ENCODE measurements at regions not wholly inside any gene's neighbourhood (a gene's known extent, or its start where the extent isn't known, plus 50 kb on each side); places are given as distances from the start of the nearest gene placed in this dataset.

DNA sequence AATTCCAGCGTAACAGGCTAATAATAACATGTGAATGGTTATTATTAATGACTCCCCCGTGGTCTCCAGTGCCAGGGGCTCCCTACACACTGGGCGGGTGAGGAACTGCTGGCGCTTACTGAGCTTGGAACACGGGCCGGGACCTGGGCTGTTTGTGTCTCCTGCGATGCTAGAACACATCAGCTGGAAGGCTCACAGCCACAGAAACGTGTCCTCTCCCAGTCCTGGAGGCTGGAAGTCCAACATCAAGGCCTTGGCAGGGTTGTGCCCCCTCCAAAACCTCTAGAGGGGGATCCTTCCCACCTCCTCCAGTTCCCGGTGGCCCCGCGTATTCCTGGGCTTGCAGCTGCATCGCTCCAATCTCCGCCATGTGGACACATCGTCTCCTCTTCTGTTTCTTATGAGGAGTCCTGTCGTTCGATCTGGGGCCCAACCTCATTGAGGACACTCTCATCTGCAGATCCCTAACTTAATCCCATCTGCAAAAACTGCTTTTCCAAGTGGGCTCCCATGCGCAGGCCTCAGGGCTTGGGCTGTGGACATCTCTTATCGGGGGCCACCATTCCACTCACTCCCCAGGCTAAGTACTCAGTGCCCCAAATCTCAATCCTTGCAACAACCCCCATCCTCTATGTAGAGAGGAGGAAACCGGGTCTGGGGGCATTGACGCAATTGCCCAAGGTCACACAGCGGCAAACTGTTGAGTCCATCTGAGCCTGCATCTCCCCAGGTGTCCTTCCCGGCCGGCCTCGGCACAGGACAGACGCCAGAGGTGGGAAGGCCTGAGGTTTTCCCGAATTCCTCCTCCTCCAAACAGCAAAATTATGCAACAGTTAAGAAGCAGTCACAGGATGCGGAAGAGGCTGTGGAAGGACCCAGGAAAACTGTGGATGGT is 193.9 kb downstream of the IRF8 start:
- Histone ChIP-seq H3K9ac (no peak overlapping the region), H3K9me3 (replicated peaks in 1 of 11) (no peaks in the 10 kb centered on the region), H3K27me3 (no peaks in the 10 kb centered on the region), H3K27ac (no peak overlapping the region), H3K4me1 (peaks cover 10 to 21% (median 18%) of the 10 kb centered on the region in 10 experiments), H3K4me2 (no peak overlapping the region), H3K4me3 (no peak overlapping the region), H3K36me3 (no peaks in the 10 kb centered on the region), H4K20me1 (no peaks in the 10 kb centered on the region)
- no peak for TF ChIP-seq Cebpa-rat (IDR thresholded peaks at IDR 0.05)

DNA sequence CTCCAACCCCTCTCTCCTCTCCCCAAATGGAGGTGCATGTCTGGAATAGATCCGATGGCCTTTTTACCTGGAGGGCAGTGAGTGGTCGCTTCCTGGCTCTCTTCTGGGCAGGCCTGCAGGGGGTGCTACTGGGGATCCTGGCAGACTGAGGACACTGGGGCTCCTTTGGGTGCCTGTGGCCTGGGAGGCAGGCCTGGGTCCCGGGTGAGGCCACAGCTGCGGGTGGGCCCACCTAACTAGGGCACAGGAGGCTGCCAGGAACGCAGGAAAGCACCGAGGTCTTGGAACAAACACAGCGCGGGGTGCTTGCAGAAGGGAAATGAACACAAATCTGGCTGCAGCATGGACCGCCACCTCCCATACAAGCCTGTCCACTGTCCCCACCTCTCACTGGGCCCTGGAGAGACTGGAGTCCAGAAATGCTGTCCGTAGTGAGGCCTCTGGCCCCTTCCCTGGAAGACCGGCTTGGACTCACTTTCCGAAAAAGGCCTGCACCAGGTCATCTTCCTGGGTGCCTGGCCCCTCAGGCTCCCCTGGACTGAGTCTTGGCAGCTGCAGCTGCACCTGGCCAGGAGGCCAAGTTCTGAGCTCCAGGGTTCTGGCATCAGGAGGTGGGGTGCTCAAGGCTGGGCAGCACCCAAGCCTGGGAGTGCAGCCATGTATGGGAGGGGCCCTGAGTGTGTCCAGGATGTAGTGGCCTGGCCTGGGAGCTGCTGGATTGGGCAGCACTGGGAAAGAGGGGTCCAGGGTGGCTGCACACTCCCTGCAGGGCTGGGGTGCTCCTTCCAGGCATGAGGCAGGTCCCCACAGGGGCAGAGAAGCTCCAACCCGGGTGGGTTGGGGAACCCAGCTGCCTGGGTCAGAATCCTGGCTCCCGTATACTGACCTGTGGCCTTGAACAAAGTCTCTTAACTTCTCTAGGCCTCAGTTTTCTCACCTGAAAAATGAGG is 195.1 kb downstream of the IRF8 start:
- peaks cover 10 to 17% (median 15%) of the 10 kb centered on the region in 10 experiments for H3K4me1 ChIP-seq
- H3K27me3 ChIP-seq = no peaks in the 10 kb centered on the region
- H3K4me2 ChIP-seq = no peak overlapping the region
- H3K4me3 ChIP-seq = no peak overlapping the region
- H4K20me1 ChIP-seq = no peaks in the 10 kb centered on the region
- H3K9ac ChIP-seq = no peak overlapping the region
- H3K9me3 ChIP-seq (replicated peaks in 1 of 11) = no peaks in the 10 kb centered on the region
- TF ChIP-seq Cebpa-rat (IDR thresholded peaks at IDR 0.05) = no peak
- no peak overlapping the region for H3K27ac ChIP-seq
- no peaks in the 10 kb centered on the region for H3K36me3 ChIP-seq

- Histone ChIP-seq H3K4me3 (no peak overlapping the region), H3K4me1 (peaks cover 2 to 8% (median 4%) of the 10 kb centered on the region in 10 experiments), H3K9ac (no peak overlapping the region), H3K36me3 (no peaks in the 10 kb centered on the region), H4K20me1 (no peaks in the 10 kb centered on the region), H3K4me2 (no peak overlapping the region), H3K27me3 (no peaks in the 10 kb centered on the region), H3K9me3 (replicated peaks in 1 of 11) (no peaks in the 10 kb centered on the region), H3K27ac (no peak overlapping the region)
- no peak for TF ChIP-seq Cebpa-rat (IDR thresholded peaks at IDR 0.05)
Measured at GRCh38 chr16:86095131-86095752, 196.3 kb downstream of the IRF8 start.

GRCh38 chr16:86095906-86096485 is 197.0 kb downstream of the IRF8 start:
- no peak for TF ChIP-seq Cebpa-rat (IDR thresholded peaks at IDR 0.05)
- H3K4me2 ChIP-seq = 0 out of 22 replicates have a peak overlapping the region, but pooled peaks of 1 of the 11 experiments have one; percentile 20
- no peak overlapping the region for H3K4me3 ChIP-seq
- no peak overlapping the region for H3K27ac ChIP-seq
- H3K9ac ChIP-seq = no peak overlapping the region
- H3K4me1 ChIP-seq = peaks cover 0 to 5% (median 0%) of the 10 kb centered on the region in 10 experiments; a peak in 2 of 20 replicates
- no peaks in the 10 kb centered on the region for H3K27me3 ChIP-seq
- no peaks in the 10 kb centered on the region for H4K20me1 ChIP-seq
- no peaks in the 10 kb centered on the region for H3K9me3 ChIP-seq (replicated peaks in 1 of 11)
- H3K36me3 ChIP-seq = no peaks in the 10 kb centered on the region

DNA sequence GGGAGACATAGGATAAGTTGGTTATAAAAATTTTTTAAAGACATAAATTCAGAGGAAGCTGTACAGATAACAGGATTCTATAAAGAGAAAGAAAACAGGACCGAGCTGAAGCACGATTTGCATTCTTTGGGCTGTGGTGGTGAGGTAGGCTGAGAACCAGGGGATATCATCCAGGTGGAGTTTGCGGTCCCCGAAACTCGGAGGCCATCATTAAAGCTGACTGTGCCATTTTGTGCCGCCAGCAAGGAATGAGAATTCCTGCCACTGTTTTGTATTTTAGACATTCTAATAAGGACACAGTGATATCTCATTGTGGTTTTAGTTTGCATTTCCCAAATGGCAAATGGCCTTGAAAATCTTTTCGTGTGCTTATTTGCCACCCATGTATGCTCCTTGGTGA is 197.9 kb downstream of the IRF8 start:
- H3K27me3 ChIP-seq = no peaks in the 10 kb centered on the region
- 0 out of 22 replicates have a peak overlapping the region, but pooled peaks of 1 of the 11 experiments have one; percentile 20 for H3K4me2 ChIP-seq
- H3K4me1 ChIP-seq = peaks cover 0 to 5% (median 0%) of the 10 kb centered on the region in 10 experiments; a peak in 2 of 20 replicates
- no peak for TF ChIP-seq Cebpa-rat (IDR thresholded peaks at IDR 0.05)
- no peak overlapping the region for H3K9ac ChIP-seq
- no peaks in the 10 kb centered on the region for H3K9me3 ChIP-seq (replicated peaks in 1 of 11)
- no peak overlapping the region for H3K4me3 ChIP-seq
- no peaks in the 10 kb centered on the region for H4K20me1 ChIP-seq
- H3K27ac ChIP-seq = no peak overlapping the region
- H3K36me3 ChIP-seq = no peaks in the 10 kb centered on the region

GRCh38 chr16:86099326-86099725 is 200.4 kb downstream of the IRF8 start:
- Histone ChIP-seq H3K27me3 (no peaks in the 10 kb centered on the region), H3K4me3 (no peak overlapping the region), H3K9me3 (replicated peaks in 1 of 11) (no peaks in the 10 kb centered on the region), H3K27ac (no peak overlapping the region), H3K4me2 (no peak overlapping the region), H3K9ac (no peak overlapping the region), H4K20me1 (no peaks in the 10 kb centered on the region), H3K4me1 (peaks cover 0 to 5% (median 0%) of the 10 kb centered on the region in 10 experiments; a peak in 2 of 20 replicates), H3K36me3 (no peaks in the 10 kb centered on the region)
- TF ChIP-seq Cebpa-rat (IDR thresholded peaks at IDR 0.05) = no peak

DNA sequence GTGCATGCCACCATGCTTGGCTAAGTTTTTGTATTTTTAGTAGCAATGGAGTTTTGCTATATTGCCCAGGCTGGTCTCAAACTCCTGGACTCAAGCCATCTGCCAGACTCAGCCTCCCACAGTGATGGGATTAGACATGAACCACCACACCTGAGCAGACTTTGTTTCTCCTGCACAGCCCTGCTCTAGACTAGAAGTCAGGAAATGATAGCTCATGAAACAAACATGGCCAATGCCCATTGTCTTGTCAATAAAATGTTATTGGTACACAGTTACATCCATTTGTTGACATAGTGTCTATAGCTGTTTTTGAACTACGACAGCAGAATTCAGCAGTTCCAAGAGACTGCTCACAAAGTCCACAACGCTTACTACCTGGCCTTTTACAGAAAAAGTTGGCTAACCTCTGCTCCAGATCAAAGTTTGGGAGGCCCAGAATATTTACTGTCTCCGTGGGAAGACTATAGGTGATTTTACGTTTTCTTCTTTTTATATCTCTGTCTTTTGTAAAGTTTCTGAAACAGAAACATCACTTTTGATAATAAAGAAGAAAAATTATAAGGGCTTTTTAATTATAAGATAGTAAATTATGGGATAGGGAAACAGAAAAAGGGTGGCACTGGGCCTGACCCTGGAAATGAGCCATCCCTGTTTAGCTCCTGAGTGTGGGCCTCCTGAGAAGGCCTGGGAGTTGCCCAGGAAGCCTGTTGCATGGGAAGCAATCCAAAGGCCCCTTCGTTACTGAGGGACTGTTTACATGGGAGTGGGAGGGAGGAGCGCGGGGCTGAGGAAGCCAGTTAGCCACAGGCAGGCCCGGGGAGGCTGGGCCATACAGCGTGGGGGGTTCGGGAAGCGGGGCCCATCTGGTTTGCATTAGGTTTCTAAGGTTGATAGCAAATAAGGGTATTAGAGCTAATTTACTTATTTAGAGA is 201.5 kb downstream of the IRF8 start:
- Histone ChIP-seq H4K20me1 (no peaks in the 10 kb centered on the region), H3K27me3 (no peaks in the 10 kb centered on the region), H3K4me1 (peaks cover 0 to 5% (median 0%) of the 10 kb centered on the region in 10 experiments; a peak in 2 of 20 replicates), H3K4me3 (no peak overlapping the region), H3K9ac (no peak overlapping the region), H3K36me3 (no peaks in the 10 kb centered on the region), H3K27ac (no peak overlapping the region), H3K4me2 (no peak overlapping the region), H3K9me3 (replicated peaks in 1 of 11) (no peaks in the 10 kb centered on the region)
- TF ChIP-seq Cebpa-rat (IDR thresholded peaks at IDR 0.05) = no peak

Measured in BLaER1 treated with 17β-estradiol and CSF1 and Interleukin-3, amounts not matched to agents 10 nM and 100 nM (cell line).